ENCODE measurements at regions not wholly inside any gene's neighbourhood (a gene's known extent, or its start where the extent isn't known, plus 50 kb on each side); places are given as distances from the start of the nearest gene placed in this dataset.

GRCh38 chr4:149870008-149870407 lies 54.4 kb upstream of the IQCM start:
- H3K9me3 Mint-ChIP-seq: peaks cover 3 to 14% (median 4%) of the 10 kb centered on the region in 3 donors
- ChIA-PET CTCF (no interaction called here), POLR2A (no interaction called here)
- H3K36me3 ChIP-seq (ENCODE audit: control insufficient read depth in 2 of 2, extremely low read depth in 1 of 2, insufficient read depth in 1 of 2, low read length in 1 of 2): no peaks in the 10 kb centered on the region
- no peaks in the 10 kb centered on the region for H3K4me1 Mint-ChIP-seq
- H3K27me3 Mint-ChIP-seq: no peaks in the 10 kb centered on the region
- H3K36me3 Mint-ChIP-seq: no peaks in the 10 kb centered on the region
- ATAC-seq (replicated peaks in 1 of 4): no peak
- no peaks in the 10 kb centered on the region for H3K27me3 ChIP-seq (replicated peaks in 1 of 2; ENCODE audit: control insufficient read depth in 2 of 2, extremely low read depth in 1 of 2, insufficient read depth in 2 of 2, low read length in 1 of 2)
- no peak overlapping the region for H3K4me3 Mint-ChIP-seq
- no peak overlapping the region for H3K27ac Mint-ChIP-seq
- no peaks in the 10 kb centered on the region for H3K9me3 ChIP-seq
- no peaks in the 10 kb centered on the region for H3K4me1 ChIP-seq (ENCODE audit: control insufficient read depth in 1 of 2, extremely low read depth in 1 of 2, insufficient read depth in 2 of 2, low read length in 2 of 2)
- H3K4me3 ChIP-seq (ENCODE audit: control insufficient read depth in 1 of 2, extremely low read depth in 1 of 2, low read length in 1 of 2): no peak overlapping the region
- H3K27ac ChIP-seq (ENCODE audit: low read length): no peak overlapping the region
- WGBS (ENCODE audit: insufficient coverage): 55% methylated on average over 1 of the region's 2 CpGs
- no peak for DNase-seq

GRCh38 chr4:149881744-149882143 lies 66.1 kb upstream of the IQCM start:
- Histone ChIP-seq H3K27me3 (replicated peaks in 1 of 2; ENCODE audit: control insufficient read depth in 2 of 2, extremely low read depth in 1 of 2, insufficient read depth in 2 of 2, low read length in 1 of 2) (no peaks in the 10 kb centered on the region), H3K4me3 (ENCODE audit: control insufficient read depth in 1 of 2, extremely low read depth in 1 of 2, low read length in 1 of 2) (no peak overlapping the region), H3K36me3 (ENCODE audit: control insufficient read depth in 2 of 2, extremely low read depth in 1 of 2, insufficient read depth in 1 of 2, low read length in 1 of 2) (no peaks in the 10 kb centered on the region), H3K4me1 (ENCODE audit: control insufficient read depth in 1 of 2, extremely low read depth in 1 of 2, insufficient read depth in 2 of 2, low read length in 2 of 2) (no peaks in the 10 kb centered on the region), H3K9me3 (no peaks in the 10 kb centered on the region), H3K27ac (ENCODE audit: low read length) (no peak overlapping the region)
- no peak overlapping the region for H3K27ac Mint-ChIP-seq
- H3K9me3 Mint-ChIP-seq: peaks cover 0 to 11% (median 0%) of the 10 kb centered on the region in 3 donors
- POLR2A ChIA-PET: interaction anchor here in 1 of 2 donors (0.6 kb wide), 1 partner anchor 464 kb away, joined by 3 read pairs; no protein-coding TSS in a partner anchor
- H3K4me1 Mint-ChIP-seq: no peaks in the 10 kb centered on the region
- ATAC-seq (replicated peaks in 1 of 4) (no peak), DNase-seq (no peak)
- CTCF ChIA-PET: interaction anchor here in 1 of 2 donors (0.5 kb wide), 1 partner anchor 42 kb away, joined by 5 read pairs; no protein-coding TSS in a partner anchor
- H3K27me3 Mint-ChIP-seq: peaks cover 0 to 19% of the 10 kb centered on the region in 2 donors
- H3K4me3 Mint-ChIP-seq: no peak overlapping the region
- H3K36me3 Mint-ChIP-seq: no peaks in the 10 kb centered on the region
- WGBS (ENCODE audit: insufficient coverage): no CpG with 5 or more reads among the region's 1 CpG

GRCh38 chr4:149882251-149882650 lies 66.6 kb upstream of the IQCM start:
- Histone ChIP-seq H3K27me3 (replicated peaks in 1 of 2; ENCODE audit: control insufficient read depth in 2 of 2, extremely low read depth in 1 of 2, insufficient read depth in 2 of 2, low read length in 1 of 2) (no peaks in the 10 kb centered on the region), H3K4me3 (ENCODE audit: control insufficient read depth in 1 of 2, extremely low read depth in 1 of 2, low read length in 1 of 2) (no peak overlapping the region), H3K4me1 (ENCODE audit: control insufficient read depth in 1 of 2, extremely low read depth in 1 of 2, insufficient read depth in 2 of 2, low read length in 2 of 2) (no peaks in the 10 kb centered on the region), H3K27ac (ENCODE audit: low read length) (no peak overlapping the region), H3K36me3 (ENCODE audit: control insufficient read depth in 2 of 2, extremely low read depth in 1 of 2, insufficient read depth in 1 of 2, low read length in 1 of 2) (no peaks in the 10 kb centered on the region), H3K9me3 (no peaks in the 10 kb centered on the region)
- DNase-seq (no peak), ATAC-seq (replicated peaks in 1 of 4) (no peak)
- H3K36me3 Mint-ChIP-seq: no peaks in the 10 kb centered on the region
- H3K27ac Mint-ChIP-seq: no peak overlapping the region
- H3K27me3 Mint-ChIP-seq: peaks cover 0 to 19% of the 10 kb centered on the region in 2 donors
- no peaks in the 10 kb centered on the region for H3K4me1 Mint-ChIP-seq
- CTCF ChIA-PET: interaction anchor here in 1 of 2 donors (0.5 kb wide), 1 partner anchor 41 kb away, joined by 5 read pairs; no protein-coding TSS in a partner anchor
- peaks cover 0 to 11% (median 0%) of the 10 kb centered on the region in 3 donors for H3K9me3 Mint-ChIP-seq
- no CpG with 5 or more reads among the region's 1 CpG for whole genome bisulfite sequencing (ENCODE audit: insufficient coverage)
- POLR2A ChIA-PET: interaction anchor here in 1 of 2 donors (0.6 kb wide), 1 partner anchor 464 kb away, joined by 3 read pairs; no protein-coding TSS in a partner anchor
- H3K4me3 Mint-ChIP-seq: no peak overlapping the region

- Mint-ChIP-seq H3K9me3 (peaks cover 0 to 11% (median 0%) of the 10 kb centered on the region in 3 donors), H3K27ac (no peak overlapping the region), H3K36me3 (no peaks in the 10 kb centered on the region), H3K27me3 (peaks cover 0 to 15% of the 10 kb centered on the region in 2 donors), H3K4me1 (no peaks in the 10 kb centered on the region), H3K4me3 (no peak overlapping the region)
- no peak overlapping the region for H3K27ac ChIP-seq (ENCODE audit: low read length)
- WGBS (ENCODE audit: insufficient coverage): 69% methylated on average over 5 of the region's 6 CpGs
- DNase-seq: no peak
- H3K36me3 ChIP-seq (ENCODE audit: control insufficient read depth in 2 of 2, extremely low read depth in 1 of 2, insufficient read depth in 1 of 2, low read length in 1 of 2): no peaks in the 10 kb centered on the region
- POLR2A ChIA-PET: no interaction called here
- no peaks in the 10 kb centered on the region for H3K27me3 ChIP-seq (replicated peaks in 1 of 2; ENCODE audit: control insufficient read depth in 2 of 2, extremely low read depth in 1 of 2, insufficient read depth in 2 of 2, low read length in 1 of 2)
- no peaks in the 10 kb centered on the region for H3K9me3 ChIP-seq
- no peak overlapping the region for H3K4me3 ChIP-seq (ENCODE audit: control insufficient read depth in 1 of 2, extremely low read depth in 1 of 2, low read length in 1 of 2)
- CTCF ChIA-PET: no interaction called here
- no peak for ATAC-seq (replicated peaks in 1 of 4)
- no peaks in the 10 kb centered on the region for H3K4me1 ChIP-seq (ENCODE audit: control insufficient read depth in 1 of 2, extremely low read depth in 1 of 2, insufficient read depth in 2 of 2, low read length in 2 of 2)
These were observed 68.4 kb upstream of the IQCM start for GRCh38 chr4:149884046-149884445.

- no peak overlapping the region for H3K27ac ChIP-seq (ENCODE audit: low read length)
- H3K27me3 Mint-ChIP-seq: peaks cover 0 to 9% of the 10 kb centered on the region in 2 donors
- CTCF ChIA-PET: no interaction called here
- DNase-seq: no peak
- 40% methylated on average over 1 of the region's 3 CpGs for WGBS (ENCODE audit: insufficient coverage)
- no peaks in the 10 kb centered on the region for H3K4me1 Mint-ChIP-seq
- no peaks in the 10 kb centered on the region for H3K9me3 ChIP-seq
- peaks cover 0 to 7% (median 0%) of the 10 kb centered on the region in 3 donors for H3K9me3 Mint-ChIP-seq
- H3K36me3 ChIP-seq (ENCODE audit: control insufficient read depth in 2 of 2, extremely low read depth in 1 of 2, insufficient read depth in 1 of 2, low read length in 1 of 2): no peaks in the 10 kb centered on the region
- no peak overlapping the region for H3K4me3 Mint-ChIP-seq
- no peak for ATAC-seq (replicated peaks in 1 of 4)
- no peaks in the 10 kb centered on the region for H3K27me3 ChIP-seq (replicated peaks in 1 of 2; ENCODE audit: control insufficient read depth in 2 of 2, extremely low read depth in 1 of 2, insufficient read depth in 2 of 2, low read length in 1 of 2)
- no peaks in the 10 kb centered on the region for H3K36me3 Mint-ChIP-seq
- no peak overlapping the region for H3K27ac Mint-ChIP-seq
- no peak overlapping the region for H3K4me3 ChIP-seq (ENCODE audit: control insufficient read depth in 1 of 2, extremely low read depth in 1 of 2, low read length in 1 of 2)
- POLR2A ChIA-PET: no interaction called here
- H3K4me1 ChIP-seq (ENCODE audit: control insufficient read depth in 1 of 2, extremely low read depth in 1 of 2, insufficient read depth in 2 of 2, low read length in 2 of 2): no peaks in the 10 kb centered on the region
These were observed 69.0 kb upstream of the IQCM start for GRCh38 chr4:149884529-149885181.

- H3K27ac Mint-ChIP-seq: no peak overlapping the region
- ChIA-PET POLR2A (no interaction called here), CTCF (no interaction called here)
- Histone ChIP-seq H3K36me3 (ENCODE audit: control insufficient read depth in 2 of 2, extremely low read depth in 1 of 2, insufficient read depth in 1 of 2, low read length in 1 of 2) (no peaks in the 10 kb centered on the region), H3K27me3 (replicated peaks in 1 of 2; ENCODE audit: control insufficient read depth in 2 of 2, extremely low read depth in 1 of 2, insufficient read depth in 2 of 2, low read length in 1 of 2) (no peaks in the 10 kb centered on the region), H3K27ac (ENCODE audit: low read length) (no peak overlapping the region), H3K4me1 (ENCODE audit: control insufficient read depth in 1 of 2, extremely low read depth in 1 of 2, insufficient read depth in 2 of 2, low read length in 2 of 2) (no peaks in the 10 kb centered on the region), H3K4me3 (ENCODE audit: control insufficient read depth in 1 of 2, extremely low read depth in 1 of 2, low read length in 1 of 2) (no peak overlapping the region), H3K9me3 (no peaks in the 10 kb centered on the region)
- peaks cover 0 to 4% (median 0%) of the 10 kb centered on the region in 3 donors for H3K9me3 Mint-ChIP-seq
- no peaks in the 10 kb centered on the region for H3K27me3 Mint-ChIP-seq
- ATAC-seq (replicated peaks in 1 of 4) (no peak), DNase-seq (no peak)
- no peak overlapping the region for H3K4me3 Mint-ChIP-seq
- no peaks in the 10 kb centered on the region for H3K4me1 Mint-ChIP-seq
- H3K36me3 Mint-ChIP-seq: no peaks in the 10 kb centered on the region
These were observed 70.3 kb upstream of the IQCM start for GRCh38 chr4:149885896-149886295.

All from T-cell (primary cell).